ENCODE measurements at regions not wholly inside any gene's neighbourhood (a gene's known extent, or its start where the extent isn't known, plus 50 kb on each side); places are given as distances from the start of the nearest gene placed in this dataset.

- TF ChIP-seq CTCF (IDR thresholded peaks at IDR 0.05): no peak
- TF ChIP-seq POLR2A (IDR thresholded peaks at IDR 0.05): no peak
Observed at GRCh38 chr2:2703172-2703571, 372.1 kb upstream of the MYT1L start.

All from body of pancreas (tissue), 4 donors.